HG03460 (cell line): ENCODE measurements at regions not wholly inside any gene's neighbourhood (a gene's known extent, or its start where the extent isn't known, plus 50 kb on each side); places are given as distances from the start of the nearest gene placed in this dataset.
A peak's percentile ranks its signal among the peaks of the same experiment; 100 is the strongest.

ENCODE experiments used
- ATAC-seq: cut with Tn5 transposase; IDR thresholded peaks from one replicate; pipeline ENCODE4 v1.9.1; 2021; ENCODE audit not compliant: unreplicated experiment

GRCh38 chr5:157925786-157926671, 67.1 kb upstream of the CLINT1 start:
- ATAC-seq = no peak

- no peak for ATAC-seq
These were observed 66.2 kb upstream of the CLINT1 start for GRCh38 chr5:157924931-157925729.

- ATAC-seq = no peak
These were observed 65.5 kb upstream of the CLINT1 start for GRCh38 chr5:157924490-157924889.

GRCh38 chr5:157923765-157924164, 64.8 kb upstream of the CLINT1 start:
- no peak for ATAC-seq

- no peak for ATAC-seq
These were observed 63.1 kb upstream of the CLINT1 start for GRCh38 chr5:157922026-157922425.

- ATAC-seq = no peak
These were observed 61.9 kb upstream of the CLINT1 start for GRCh38 chr5:157920828-157921170.

GRCh38 chr5:157918811-157919742, 60.1 kb upstream of the CLINT1 start:
- ATAC-seq = peak; percentile 47

GRCh38 chr5:157917899-157918809, 59.2 kb upstream of the CLINT1 start:
- no peak for ATAC-seq

- ATAC-seq = no peak
These were observed 58.5 kb upstream of the CLINT1 start for GRCh38 chr5:157917491-157917890.

- no peak for ATAC-seq
These were observed 56.7 kb upstream of the CLINT1 start for GRCh38 chr5:157915638-157916037.

GRCh38 chr5:157914151-157914788, 55.3 kb upstream of the CLINT1 start:
- ATAC-seq = no peak

GRCh38 chr5:157913575-157913974, 54.6 kb upstream of the CLINT1 start:
- no peak for ATAC-seq

- peak; percentile 88 for ATAC-seq
These were observed 53.8 kb upstream of the CLINT1 start for GRCh38 chr5:157912621-157913325.

- no peak for ATAC-seq
These were observed 52.6 kb upstream of the CLINT1 start for GRCh38 chr5:157911568-157911967.
